Keratinocyte (primary cell): ENCODE measurements at regions not wholly inside any gene's neighbourhood (a gene's known extent, or its start where the extent isn't known, plus 50 kb on each side); places are given as distances from the start of the nearest gene placed in this dataset.
"Not testable (repeated sequence)": the region's sequence is repeated elsewhere in the genome, so short reads cannot be mapped to it uniquely, and the experiment has no call there.

Experiments
- EZH2 ChIP-seq: IDR thresholded peaks from one replicate; pipeline ENCODE4 v1.6.1; 2012; ENCODE audit warnings: inconsistent platforms, mild to moderate bottlenecking, low read length, moderate library complexity
- TF ChIP-seq, protein P1 (sequence below), 3 experiments: IDR thresholded peaks in 1 of 3; conservative IDR thresholded peaks in 1 of 3; optimal IDR thresholded peaks in 1 of 3; 2 replicates in 2 of 3; 3 replicates in 1 of 3; pipeline versions ENCODE3 to v1.5.1; 2011; ENCODE audit warnings: low read length in 3 of 3, mild to moderate bottlenecking in 3 of 3, moderate library complexity in 2 of 3, control low read depth in 1 of 3, inconsistent platforms in 1 of 3; ENCODE audit not compliant: insufficient read depth in 2 of 3; ENCODE audit errors: extremely low read depth in 1 of 3

DNA sequence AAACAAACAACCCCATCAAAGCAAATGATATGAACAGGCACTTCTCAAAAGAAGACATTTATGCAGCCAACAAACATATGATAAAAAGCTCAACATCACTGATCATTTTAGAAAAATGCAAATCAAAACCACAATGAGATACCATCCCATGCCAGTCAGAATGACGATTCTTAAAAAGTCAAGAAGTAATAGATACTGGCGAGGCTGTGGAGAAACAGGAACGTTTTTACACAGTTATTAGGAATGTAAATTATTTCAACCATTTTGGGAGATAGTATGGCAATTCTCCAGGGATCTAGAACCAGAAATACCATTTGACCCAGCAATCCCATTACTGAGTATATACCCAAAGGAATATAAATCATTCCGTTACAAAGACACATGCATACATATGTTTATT is 370.4 kb downstream of the HHIPL2 start:
- TF ChIP-seq, protein P1, sequence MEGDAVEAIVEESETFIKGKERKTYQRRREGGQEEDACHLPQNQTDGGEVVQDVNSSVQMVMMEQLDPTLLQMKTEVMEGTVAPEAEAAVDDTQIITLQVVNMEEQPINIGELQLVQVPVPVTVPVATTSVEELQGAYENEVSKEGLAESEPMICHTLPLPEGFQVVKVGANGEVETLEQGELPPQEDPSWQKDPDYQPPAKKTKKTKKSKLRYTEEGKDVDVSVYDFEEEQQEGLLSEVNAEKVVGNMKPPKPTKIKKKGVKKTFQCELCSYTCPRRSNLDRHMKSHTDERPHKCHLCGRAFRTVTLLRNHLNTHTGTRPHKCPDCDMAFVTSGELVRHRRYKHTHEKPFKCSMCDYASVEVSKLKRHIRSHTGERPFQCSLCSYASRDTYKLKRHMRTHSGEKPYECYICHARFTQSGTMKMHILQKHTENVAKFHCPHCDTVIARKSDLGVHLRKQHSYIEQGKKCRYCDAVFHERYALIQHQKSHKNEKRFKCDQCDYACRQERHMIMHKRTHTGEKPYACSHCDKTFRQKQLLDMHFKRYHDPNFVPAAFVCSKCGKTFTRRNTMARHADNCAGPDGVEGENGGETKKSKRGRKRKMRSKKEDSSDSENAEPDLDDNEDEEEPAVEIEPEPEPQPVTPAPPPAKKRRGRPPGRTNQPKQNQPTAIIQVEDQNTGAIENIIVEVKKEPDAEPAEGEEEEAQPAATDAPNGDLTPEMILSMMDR (optimal IDR thresholded peaks at IDR 0.05 in 1 of 3, IDR thresholded peaks at IDR 0.05 in 1 of 3, conservative IDR thresholded peaks at IDR 0.05 in 1 of 3; ENCODE audit: extremely low read depth in 1 of 3, insufficient read depth in 2 of 3, low read length in 3 of 3), result not testable (repeated sequence)
- not testable (repeated sequence) for TF ChIP-seq EZH2
